ENCODE measurements at regions not wholly inside any gene's neighbourhood (a gene's known extent, or its start where the extent isn't known, plus 50 kb on each side); places are given as distances from the start of the nearest gene placed in this dataset.

DNA sequence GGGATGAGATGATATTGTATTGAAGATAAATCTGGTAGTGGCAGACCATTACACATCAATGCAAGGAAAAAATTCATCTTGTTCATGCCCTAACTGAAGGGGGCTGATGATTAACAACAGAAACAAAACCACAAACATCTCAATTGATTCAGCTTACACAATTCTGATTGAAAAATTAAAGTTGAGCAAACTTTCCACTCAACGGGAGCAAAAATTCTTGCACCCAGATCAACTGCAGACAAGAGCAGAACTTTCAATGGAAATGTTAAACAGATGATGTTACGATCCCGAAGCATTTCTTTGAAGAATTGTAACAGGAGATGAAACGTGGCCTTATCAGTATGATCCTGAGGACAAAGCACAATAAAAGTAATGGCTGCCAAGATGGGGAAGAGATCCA lies 172.4 kb upstream of the SOX5 start:
- no peak for DNase-seq

- DNase-seq = no peak
These were observed 169.2 kb upstream of the SOX5 start for GRCh38 chr12:24118668-24119067.

GRCh38 chr12:24116548-24116947 lies 167.1 kb upstream of the SOX5 start:
- no peak for DNase-seq

GRCh38 chr12:24113701-24114100 lies 164.2 kb upstream of the SOX5 start:
- DNase-seq = no peak

DNA sequence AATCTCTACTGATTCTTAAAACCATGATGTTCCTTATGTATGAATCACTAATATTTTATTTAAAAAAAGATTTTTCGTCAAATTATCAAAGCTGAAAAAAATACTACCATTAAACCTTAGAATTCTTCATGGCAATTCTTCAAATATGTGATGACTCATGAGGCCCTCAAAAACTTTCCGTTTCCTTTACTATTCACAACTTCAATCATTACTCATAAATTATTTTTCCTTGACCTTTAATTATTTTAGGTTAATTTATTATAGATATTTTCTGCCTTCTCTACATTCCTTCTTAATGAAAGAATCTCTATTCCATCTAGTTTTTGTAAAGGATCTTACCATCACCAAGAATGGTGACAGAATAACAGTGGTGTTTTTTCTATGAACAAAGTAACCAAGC lies 162.1 kb upstream of the SOX5 start:
- DNase-seq = no peak

GRCh38 chr12:24111086-24111485 lies 161.6 kb upstream of the SOX5 start:
- DNase-seq = no peak

GRCh38 chr12:24109381-24110039 lies 160.0 kb upstream of the SOX5 start:
- DNase-seq = no peak

DNA sequence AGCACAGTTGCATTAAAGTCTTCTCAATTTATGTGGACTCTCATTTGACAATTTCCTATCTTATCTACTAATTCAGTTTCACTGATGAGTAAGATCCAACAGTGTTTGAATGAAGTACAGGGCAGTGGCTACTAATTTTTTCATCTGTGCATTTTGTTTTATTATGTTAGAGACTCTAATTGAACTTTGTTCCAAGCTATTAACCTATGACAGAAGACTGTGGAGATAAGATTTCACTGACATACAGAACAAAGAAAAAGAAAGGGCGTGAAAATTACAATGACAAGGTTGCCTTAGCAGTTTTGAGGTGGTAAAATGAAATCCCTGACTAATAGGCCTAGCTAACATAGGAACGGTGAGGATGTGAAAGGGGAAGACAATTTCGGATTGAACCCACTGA lies 153.2 kb upstream of the SOX5 start:
- no peak for DNase-seq

GRCh38 chr12:24099576-24099975 lies 150.1 kb upstream of the SOX5 start:
- no peak for DNase-seq

- DNase-seq = no peak
These were observed 145.8 kb upstream of the SOX5 start for GRCh38 chr12:24095245-24095644.

GRCh38 chr12:24089510-24089890 lies 140.0 kb upstream of the SOX5 start:
- no peak for DNase-seq

DNA sequence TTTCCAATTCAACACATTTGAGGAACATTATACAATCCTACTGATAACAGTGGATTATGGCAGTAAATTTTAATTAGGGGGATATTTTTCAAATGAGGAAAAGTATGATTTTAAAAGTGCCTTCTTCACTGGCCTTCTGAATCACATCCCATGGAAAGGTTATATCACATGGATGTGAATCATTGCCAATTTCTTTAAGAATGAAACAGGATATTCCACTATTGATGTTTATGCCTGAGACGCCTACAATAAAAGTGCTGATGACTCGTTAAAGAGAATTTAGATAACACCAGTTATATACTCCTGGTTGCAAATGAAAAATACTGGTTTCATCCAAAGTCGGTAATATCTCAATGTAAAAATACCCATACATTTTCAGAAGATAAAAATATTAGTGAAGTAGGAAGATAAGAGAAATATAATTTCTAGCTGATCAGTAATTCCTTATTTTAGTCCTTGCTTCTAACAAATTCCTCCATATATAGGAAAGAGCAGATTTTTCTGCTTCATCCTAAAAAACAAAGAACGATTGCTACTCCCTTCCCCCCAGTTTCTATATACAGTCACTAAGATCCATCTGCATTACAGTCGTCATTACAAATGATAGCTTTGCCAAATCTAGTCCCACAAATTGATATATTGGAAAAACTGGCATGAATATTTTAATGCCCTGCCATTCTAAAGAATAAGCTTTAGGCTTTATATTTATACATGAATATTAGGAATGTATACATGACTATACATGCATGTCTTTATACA lies 139.5 kb upstream of the SOX5 start:
- DNase-seq = no peak

GRCh38 chr12:24087294-24087693 lies 137.8 kb upstream of the SOX5 start:
- no peak for DNase-seq

DNA sequence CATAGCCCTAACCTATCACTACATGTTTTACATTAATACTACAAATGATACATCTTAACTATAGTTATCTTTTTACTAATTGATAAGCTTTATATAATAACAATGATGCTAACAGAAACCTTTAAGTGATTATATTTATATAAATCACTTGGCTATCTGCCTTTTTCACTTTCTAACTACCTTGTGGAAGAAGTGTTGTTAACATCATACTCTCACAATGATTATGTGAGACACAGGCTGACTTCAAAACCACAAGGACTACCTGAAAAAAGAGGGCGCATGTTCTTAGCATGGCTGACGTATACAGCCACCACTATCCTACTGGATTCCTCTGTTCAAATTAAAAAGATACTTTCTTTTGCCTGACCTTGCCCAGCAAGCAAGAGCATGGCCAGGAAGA lies 135.3 kb upstream of the SOX5 start:
- no peak for DNase-seq

DNA sequence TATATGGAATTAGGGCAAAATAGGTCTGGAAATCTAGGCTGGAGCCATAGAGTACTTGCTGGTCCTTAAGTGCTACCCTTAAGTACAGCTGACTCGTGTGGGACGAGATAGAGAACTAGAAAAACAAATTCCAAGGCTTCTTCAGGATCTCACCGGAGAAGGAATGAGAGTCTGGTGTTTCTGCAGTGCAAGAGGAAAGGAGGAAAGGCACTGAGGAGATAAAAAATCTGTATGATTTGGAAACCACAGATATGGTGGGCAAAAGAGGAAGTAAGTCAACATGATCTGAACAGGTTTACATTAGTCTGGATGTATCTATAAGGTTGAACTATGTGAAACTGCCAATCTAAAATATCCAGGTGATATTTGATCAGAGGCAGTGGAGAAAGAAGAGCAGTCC lies 134.4 kb upstream of the SOX5 start:
- no peak for DNase-seq

DNA sequence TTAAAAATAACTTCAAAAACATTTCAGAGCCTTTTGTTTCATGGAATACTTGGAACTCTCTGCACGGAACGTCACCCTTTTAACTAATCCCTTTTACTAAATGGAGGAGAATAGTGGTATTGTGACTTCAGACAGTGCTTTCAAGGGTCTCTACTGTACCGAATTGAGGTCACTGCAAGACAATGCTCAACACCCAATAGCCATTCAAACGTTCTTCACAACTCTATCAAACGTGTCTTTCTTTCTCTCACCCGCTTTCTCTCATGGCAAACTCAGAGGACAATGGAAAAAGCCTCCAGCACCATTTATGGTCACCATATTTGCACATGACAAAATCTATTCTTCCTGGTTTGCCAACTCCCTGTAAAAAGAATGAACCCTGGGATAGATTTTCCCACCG lies 132.1 kb upstream of the SOX5 start:
- DNase-seq = no peak

- DNase-seq = no peak
These were observed 131.6 kb upstream of the SOX5 start for GRCh38 chr12:24081092-24081529.

DNA sequence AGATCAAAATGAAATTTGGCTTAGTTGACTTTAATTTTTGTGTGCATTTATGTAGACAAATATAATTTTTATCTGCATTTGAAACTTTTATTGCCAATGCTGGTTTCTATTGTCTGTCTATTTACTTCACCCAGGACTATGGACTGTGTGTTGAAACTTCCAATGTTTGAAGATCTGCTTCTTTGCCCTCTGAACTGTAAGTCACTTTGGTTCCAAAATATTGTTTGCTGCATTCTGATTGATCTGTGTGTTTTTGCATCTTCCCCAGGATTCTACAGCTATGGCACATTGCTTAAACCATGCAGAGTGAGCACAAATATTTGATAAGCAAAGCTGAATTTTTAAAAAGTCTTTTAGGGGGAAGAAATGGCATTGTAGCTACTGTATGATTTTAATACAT lies 131.0 kb upstream of the SOX5 start:
- DNase-seq = no peak

DNA sequence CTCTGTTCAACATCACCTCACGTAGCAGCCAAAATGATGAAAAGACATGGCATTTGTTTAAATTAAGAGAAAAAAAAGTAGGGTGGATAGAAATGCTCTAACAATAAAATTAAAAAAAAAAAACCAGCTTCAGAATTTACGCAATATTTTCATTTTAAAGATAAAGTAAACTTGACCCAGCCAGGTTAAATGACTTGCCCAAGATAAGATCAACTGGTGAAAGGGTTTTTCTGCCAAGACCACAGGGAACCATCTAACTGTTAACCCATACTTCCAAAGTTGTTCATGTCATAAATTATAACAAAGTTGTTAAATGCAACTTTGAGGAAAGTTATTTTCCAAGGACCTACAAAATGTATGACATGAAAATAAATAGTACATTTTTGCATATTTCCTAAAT lies 129.6 kb upstream of the SOX5 start:
- no peak for DNase-seq

GRCh38 chr12:24078318-24078765 lies 128.9 kb upstream of the SOX5 start:
- no peak for DNase-seq

- DNase-seq = no peak
These were observed 127.7 kb upstream of the SOX5 start for GRCh38 chr12:24077161-24077560.

GRCh38 chr12:24075650-24076049 lies 126.2 kb upstream of the SOX5 start:
- no peak for DNase-seq

DNA sequence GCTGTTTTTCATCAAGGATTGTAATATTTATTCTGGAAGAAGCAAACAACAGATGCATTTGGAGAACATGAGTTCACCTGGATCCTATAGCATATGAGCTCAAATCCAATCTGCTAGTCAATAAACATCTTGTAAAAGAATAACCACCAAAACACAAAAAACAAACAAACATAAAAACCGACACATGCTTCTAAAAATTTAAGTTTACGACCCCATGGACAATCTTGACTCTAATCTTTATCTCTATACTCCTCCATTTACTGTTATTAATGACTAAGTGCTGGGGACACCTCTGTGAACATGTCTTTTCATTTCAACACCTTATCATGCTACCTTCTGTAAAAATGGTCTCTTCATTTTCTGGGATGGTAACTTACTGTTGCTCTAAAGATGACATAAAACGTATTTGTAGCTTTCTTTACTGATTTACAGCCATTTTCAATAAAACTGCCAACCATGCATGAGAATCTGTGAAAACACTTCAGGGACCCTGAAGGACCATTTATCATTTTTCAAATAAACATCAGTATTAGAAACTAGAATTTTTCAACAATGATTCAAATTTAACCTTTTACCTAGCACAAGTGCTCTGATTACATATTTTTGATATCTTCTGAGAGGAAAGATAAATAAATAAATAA lies 123.8 kb upstream of the SOX5 start:
- DNase-seq = no peak

GRCh38 chr12:24072302-24072701 lies 122.8 kb upstream of the SOX5 start:
- no peak for DNase-seq
